NOMO-1 (cell line): ENCODE measurements at regions not wholly inside any gene's neighbourhood (a gene's known extent, or its start where the extent isn't known, plus 50 kb on each side); places are given as distances from the start of the nearest gene placed in this dataset.
"Not testable (repeated sequence)": the region's sequence is repeated elsewhere in the genome, so short reads cannot be mapped to it uniquely, and the experiment has no call there.

Source experiments
- DNase-seq, 2 experiments: peaks; one replicate each; lab custom pipeline; 2025; ENCODE audit not compliant: unreplicated experiment in 2 of 2; lab: John Stamatoyannopoulos, UW

DNA sequence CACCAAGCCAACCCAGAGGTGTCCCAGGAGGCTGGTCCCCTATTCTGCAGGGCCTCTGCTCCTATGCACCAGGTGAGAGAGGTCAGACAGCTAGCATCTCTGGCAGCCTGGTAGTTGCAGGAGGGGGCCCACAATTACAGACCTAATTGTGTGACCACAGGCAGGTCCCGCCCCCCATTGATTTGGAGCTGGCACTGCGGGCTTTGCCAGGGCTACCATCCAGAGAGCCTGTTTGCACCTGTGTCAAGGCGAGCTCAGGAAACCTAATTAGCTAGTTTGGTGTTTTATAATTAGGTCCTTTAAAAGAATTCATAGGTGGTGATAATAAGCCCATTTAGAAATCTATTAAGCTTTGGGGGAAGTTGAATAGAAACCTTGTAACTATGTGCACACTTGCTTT lies 90.2 kb downstream of the MRM1 start:
- no peak for DNase-seq

DNA sequence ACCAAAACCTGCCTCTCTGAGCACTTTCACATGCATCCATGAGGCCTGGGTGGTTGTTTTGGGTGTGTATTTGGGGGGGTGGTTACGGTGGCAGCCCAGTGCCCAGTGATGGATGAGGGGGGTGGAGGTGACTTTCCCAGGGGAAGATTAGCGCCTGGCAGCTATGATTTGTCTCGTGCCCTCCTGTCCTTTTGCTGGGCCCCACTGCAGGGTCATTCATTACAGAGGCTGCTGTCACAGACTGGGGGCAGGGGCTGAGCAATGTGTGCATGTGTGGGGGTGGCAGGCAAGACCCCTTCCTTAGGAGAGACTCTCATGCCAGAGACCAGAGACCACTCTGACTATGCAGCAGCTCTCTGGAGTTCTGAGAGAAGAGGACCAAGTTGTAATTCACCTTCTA lies 93.7 kb downstream of the MRM1 start:
- no peak for DNase-seq

DNA sequence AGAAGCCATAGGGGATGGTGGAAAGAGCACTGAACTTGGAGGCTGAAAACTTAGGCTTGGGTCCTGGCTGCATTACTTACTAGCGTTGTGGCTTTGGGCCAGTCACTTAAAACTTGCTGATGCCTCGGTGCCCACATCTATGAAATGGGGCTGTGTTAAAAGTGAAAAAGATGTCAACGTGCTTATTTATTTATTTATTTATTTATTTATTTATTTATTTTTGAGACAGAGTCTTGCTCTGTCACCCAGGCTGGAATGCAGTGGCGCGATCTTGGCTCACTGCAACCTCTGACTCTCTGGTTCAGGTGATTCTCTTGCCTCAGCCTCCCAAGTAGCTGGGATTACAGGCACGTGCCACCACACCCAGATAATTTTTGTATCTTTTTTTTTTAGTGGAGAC lies 94.3 kb downstream of the MRM1 start:
- not testable (repeated sequence) for DNase-seq

DNA sequence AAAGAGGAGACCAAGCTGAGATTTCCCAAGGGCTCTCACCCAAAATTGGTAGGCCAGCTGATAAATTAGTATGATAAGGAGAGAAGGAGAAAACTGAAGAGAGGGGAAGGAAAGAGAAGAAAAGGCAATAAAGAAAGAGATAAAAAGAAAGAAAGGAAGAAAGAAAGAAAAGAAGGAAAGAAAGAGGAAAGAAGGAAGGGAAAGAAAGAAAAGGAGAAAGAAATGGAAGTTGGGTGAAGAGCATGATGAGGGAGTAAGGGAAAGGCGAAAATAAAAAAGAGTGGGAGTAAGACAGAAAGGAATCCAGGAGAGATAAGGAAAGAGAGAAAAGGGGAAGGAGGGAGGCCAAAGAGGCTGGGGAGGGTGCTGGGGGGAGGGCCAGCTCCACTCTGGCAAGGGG lies 95.4 kb downstream of the MRM1 start:
- no peak for DNase-seq

- no peak for DNase-seq
Observed at GRCh38 chr17:36697903-36698530, 96.6 kb downstream of the MRM1 start.

DNA sequence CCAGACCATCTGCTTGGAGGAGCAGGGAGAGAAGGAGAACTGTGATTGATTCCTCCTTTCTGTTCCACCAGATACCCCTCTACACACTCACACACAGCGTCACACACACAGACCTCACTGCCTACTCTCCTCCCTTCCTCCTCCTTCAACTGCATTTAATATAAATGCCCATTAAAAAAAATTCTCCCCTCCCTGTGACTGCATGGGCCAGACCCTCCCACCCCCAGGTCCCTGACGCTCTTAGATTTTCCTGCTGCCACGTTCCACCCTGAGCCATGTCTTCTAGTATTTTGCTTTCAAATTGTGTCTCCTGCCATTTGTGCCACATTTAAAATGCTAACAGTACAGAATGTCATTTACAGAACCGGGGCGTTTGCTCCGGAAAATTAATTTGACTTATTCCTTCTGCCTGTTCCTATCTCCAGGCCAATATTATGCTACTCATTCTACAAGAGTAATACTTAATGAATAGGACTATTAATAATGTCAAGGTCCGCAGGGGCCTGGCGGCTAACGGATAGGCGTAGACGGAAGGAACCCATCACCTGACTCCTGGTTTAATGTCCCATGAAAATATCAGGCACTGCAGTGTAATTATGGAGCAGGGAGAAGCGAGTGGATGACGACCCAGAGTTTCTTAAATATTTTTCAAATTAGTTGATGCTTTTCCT lies 100.2 kb downstream of the MRM1 start:
- DNase-seq = no peak

DNA sequence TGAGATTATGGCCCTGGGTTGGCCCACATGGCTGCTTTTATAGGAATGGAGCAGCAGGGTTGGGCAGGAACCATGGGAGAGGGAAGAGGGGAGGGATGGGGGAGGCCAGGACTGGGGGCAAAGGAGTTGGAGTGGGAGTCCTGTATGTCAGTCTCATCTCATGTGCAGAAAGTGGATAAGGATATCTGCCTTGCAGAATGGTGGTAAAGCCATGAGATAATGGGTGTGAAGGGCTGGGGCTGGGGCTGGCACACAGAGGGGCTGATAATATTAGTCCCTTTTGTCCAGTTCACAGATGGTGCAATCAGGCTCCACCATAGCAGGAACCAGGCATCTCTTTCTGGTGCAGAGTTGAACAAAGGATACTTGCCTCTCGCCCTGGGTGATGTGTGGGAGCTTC lies 101.3 kb downstream of the MRM1 start:
- no peak for DNase-seq

DNA sequence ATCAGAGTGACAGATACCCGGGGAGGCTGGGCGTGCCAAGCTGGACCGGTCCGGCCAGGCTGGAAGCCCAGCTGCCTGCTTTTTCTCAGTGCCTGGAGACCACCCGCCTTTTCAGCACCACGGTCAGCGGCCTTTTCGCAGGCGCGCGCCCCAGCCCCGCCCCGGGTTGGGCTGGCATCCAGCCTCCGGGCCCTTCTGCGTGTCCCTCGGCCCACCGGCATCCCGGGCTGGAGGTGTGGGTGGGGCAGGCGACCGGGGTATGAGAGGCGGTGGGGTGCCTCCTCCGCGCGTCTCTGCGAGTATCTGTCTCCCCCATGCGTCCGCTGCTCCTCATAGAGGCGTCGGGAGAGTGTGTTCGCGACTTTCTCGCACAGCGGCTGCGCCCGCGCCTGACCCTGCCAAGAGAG lies 102.5 kb downstream of the MRM1 start:
- DNase-seq = peak in 1 of 2 experiments; percentile 38

DNA sequence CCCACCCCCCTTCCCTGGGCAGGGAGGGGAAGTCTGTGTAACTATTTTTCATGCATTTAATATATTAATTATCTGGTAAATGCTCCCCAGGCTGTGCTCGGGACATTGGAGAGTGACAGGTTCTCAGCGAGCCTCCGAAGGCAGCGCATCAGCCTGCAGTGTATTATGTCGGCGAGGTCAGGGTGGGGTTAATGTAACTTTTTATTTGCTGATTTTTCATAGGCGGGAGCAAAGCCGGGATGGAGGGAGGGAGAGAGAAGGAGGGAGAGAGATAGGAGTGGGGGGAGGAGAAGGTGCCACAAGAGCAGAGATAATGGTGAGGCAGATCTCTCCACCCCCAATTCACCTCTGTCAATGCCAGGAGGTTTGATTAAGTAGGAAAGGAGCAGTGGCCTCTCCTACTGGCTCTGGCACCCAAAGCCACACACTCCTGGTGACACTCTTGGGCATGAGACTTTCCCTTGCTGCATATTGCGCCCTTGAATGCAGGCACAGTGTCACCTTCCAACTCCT lies 104.0 kb downstream of the MRM1 start:
- DNase-seq = no peak

DNA sequence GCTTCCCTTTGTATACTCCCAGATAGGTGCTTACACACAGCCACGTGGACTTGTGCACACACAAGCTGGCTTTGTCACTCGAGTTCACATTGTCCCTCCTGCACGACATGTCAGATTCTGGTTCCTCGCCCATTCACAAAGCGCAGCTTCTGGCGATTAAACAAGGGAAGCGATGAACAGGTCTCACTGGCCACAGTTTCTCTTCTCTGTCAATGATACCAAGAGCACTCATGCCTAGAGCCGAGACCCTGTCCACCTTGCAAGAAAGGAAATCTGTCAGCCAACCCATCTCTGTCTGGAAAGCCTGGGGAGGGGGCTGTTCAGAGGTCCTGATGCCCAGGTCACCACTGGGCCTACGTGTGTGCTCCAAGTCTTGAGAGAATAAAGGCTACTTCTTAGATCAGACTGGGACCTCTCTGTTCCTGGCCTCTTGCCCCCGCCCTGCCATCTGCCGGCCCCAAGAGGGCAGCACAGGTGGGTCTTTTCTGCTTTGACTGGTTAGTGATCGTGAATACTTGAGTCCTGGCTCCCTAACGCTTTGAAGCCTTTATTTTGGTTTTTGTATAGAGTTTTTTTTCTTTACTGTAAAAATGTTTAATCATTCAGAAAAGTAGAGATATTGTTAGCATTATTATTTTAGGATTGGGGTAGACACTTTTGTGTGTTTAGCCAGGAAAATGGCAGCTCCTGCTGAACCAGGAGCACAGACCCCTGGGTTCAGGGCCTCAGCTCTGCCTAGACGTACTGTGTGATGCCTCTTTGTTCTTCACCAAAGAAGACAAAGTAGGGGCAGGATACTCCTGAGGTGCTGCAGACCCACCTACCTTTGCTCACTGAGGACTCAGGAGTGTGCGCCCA lies 104.7 kb downstream of the MRM1 start:
- peak; percentile 48 to 50 for DNase-seq

- DNase-seq = no peak
Observed at GRCh38 chr17:36707904-36708303, 106.5 kb downstream of the MRM1 start.

DNA sequence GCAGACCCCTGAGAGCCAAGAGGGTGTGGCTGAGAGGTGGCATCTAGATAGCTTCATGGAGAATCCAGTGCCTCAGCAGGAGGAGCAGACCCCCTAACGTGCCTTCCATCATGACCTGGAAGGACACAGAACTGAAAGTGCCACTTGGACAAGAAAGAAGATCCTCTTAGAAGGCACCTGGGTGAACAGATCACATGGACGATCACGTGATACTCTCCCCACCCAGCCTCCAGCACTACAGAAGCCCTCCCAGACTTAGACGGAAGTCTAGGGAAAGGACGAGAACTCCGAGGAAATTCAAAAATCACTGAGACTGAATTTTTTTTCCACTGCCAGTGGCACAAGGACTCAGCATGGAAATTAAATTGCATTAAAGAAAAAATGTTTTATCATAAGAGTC lies 113.4 kb downstream of the MRM1 start:
- DNase-seq = no peak

DNA sequence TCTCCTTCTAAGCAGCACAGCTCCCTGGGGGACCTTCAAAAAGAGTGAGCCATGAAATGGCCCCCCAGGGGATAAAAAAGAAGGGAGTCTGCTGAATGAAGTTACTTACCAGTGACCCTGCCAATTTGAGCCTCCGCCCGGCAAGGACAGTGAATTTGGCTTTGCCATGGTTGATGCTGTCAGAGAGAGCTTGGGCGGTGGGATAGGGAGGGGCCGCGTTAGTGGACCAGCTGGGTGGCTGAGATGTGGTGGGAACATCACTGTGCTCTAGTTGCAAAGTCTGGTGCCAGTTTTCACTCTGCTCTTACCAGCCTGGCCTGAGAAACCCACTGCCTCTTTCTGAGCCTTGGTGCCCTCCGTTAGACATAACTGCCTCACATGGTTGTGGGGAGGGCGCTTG lies 114.6 kb downstream of the MRM1 start:
- DNase-seq = no peak

DNA sequence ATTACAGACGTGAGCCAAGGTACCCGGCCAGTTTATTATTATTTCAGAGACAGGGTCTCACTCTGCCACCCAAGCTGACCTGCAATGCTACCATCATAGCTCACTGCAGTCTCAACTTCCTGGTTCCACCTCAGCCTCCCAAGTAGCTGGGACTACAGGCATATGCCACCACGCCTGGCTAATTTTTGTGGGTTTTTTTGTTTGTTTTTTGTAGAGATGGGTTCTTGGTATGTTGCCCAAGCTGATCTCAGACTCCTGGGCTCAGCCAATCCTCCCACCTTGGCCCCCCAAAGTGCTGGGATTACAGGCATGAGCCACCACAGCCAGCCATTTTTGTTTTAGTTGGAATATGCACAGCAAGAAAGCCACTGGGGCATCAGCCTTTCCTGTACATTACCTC lies 115.7 kb downstream of the MRM1 start:
- no peak for DNase-seq

GRCh38 chr17:36720131-36720530 lies 118.7 kb downstream of the MRM1 start:
- no peak for DNase-seq

DNA sequence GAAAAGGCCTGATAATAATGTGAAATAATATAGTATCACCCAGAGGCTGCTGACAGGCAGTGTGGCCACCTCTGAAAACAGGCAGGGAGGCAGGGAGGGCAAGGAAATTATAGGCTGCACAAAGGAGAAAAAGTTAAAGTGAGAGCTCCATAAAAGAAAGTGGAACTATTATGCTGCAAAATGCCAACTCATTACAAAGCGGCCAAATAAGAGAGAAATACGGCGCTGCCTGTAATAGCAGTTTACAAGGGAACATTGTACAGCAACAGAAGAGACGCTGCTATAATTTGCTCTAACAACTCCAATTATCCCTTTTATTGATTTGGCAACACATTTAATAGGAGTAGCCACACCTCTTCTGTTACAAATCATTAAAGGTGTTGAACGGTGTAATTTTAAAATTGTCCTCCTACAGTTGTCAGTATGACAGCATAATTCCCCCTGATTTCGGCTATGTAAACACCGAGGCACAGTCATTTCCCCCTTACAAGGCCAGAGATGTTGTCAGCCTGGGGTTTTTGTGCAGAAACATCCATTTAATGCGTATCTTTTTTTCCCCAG lies 120.3 kb downstream of the MRM1 start:
- DNase-seq = peak; percentile 52 to 54

DNA sequence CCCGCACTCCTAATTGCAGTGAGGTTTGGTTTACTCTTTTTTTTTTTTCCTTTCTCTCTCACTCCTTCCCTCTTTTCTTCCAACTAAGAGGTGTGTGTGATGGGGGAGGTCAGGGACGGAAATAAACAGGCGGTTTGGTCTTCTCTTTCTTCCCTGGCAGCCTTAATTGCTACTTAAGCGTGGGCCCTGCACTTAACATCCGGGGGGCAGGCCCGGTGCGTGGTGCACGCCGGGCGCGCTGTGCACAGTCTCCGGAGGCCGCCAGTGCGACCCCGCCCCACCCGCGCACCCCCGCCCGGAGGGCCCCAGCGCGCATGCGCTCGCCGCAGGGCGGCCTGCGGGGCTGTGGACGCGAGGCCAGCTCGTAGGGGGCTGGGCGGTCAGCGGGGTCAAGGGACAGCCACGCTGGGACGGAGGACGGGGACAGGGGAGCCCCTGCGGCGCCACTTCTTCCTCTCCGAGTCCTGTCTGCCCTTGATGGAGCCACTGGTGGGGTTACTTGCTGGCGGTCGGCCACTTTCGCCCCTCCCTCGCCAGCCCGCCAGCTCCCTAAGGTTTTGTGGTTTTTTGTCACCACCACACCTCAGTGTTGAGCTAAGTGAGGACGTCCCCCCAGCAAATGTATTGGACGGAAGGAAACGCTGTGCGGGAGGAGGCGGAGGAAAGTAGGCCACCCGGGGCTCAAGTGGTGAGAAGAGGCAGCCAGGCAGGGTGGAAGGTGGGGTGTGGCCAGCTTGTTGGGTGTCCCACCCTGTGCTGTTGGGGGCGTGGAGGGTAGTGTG lies 120.9 kb downstream of the MRM1 start:
- DNase-seq = peak; percentile 52 to 61

GRCh38 chr17:36722903-36723263 lies 121.5 kb downstream of the MRM1 start:
- no peak for DNase-seq

DNA sequence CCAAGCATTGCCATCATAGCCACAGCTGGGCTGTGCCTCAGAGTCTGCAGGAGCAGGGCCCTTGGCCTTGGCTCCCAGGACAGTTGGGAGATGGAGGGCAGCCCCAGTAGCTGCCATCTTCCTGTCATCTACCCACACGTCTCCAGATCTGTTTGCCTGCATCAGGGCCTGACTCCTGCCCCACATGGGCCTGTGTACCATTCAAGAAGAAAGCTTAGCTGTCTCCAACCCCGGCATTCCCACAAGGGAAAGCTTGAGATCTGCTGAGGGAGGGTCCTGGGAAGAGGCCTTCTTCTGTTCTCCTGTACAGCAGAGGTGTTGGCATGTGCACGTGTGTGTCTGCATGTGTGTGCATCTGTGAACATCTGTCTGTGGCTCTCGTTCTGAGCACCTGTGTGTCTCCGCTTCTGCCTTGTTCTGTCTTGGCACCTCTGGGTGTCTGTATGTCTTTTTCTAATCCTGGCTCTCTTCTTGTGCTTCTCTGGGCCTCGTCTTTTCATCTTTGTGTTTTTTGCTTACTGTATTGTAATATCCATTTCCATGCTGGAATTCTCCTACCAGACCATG lies 122.2 kb downstream of the MRM1 start:
- no peak for DNase-seq

- DNase-seq = no peak
Observed at GRCh38 chr17:36726199-36726598, 124.8 kb downstream of the MRM1 start.
